GM23248 (cell line): ENCODE measurements at regions not wholly inside any gene's neighbourhood (a gene's known extent, or its start where the extent isn't known, plus 50 kb on each side); places are given as distances from the start of the nearest gene placed in this dataset.

Source experiments
- DNase-seq: peaks from one replicate; pipeline ENCODE4 v3.0.0-alpha.2; 2015
- H2AFZ ChIP-seq: fragments of 200-600 bp; sonication (generic); 2 replicates; pipeline ENCODE4 v1.6.1; 2016; ENCODE audit warnings: antibody characterized with exemption
- H3F3A ChIP-seq: fragments of 200-600 bp; sonication (generic); 2 replicates; pipeline ENCODE4 v1.6.1; 2016; ENCODE audit warnings: mild to moderate bottlenecking, antibody characterized with exemption, mixed run types; ENCODE audit not compliant: insufficient read depth
- H3K27ac ChIP-seq: fragments of 200-600 bp; sonication (generic); 2 replicates; pipeline ENCODE4 v1.5.1; 2016; ENCODE audit warnings: mild to moderate bottlenecking
- H3K27me3 ChIP-seq: fragments of 200-600 bp; sonication (generic); replicated peaks from 2 replicates; pipeline ENCODE4 v1.6.1; 2016; ENCODE audit warnings: mild to moderate bottlenecking; ENCODE audit not compliant: insufficient read depth
- H3K36me3 ChIP-seq: fragments of 200-600 bp; sonication (generic); 2 replicates; pipeline ENCODE4 v1.6.1; 2016; ENCODE audit warnings: low read depth, mild to moderate bottlenecking
- H3K4me1 ChIP-seq: fragments of 200-600 bp; sonication (generic); 2 replicates; pipeline ENCODE4 v1.6.1; 2016; ENCODE audit warnings: mild to moderate bottlenecking; ENCODE audit not compliant: insufficient read depth
- H3K4me2 ChIP-seq: fragments of 200-600 bp; sonication (generic); one replicate; pipeline ENCODE4 v1.6.1; 2016; ENCODE audit warnings: mild to moderate bottlenecking; ENCODE audit not compliant: unreplicated experiment
- H3K4me3 ChIP-seq: fragments of 200-600 bp; sonication (generic); 2 replicates; pipeline ENCODE4 v1.5.1; 2016; ENCODE audit warnings: mild to moderate bottlenecking
- H3K79me2 ChIP-seq: fragments of 200-600 bp; sonication (generic); 2 replicates; pipeline ENCODE4 v1.6.1; 2016; ENCODE audit warnings: mild to moderate bottlenecking; ENCODE audit not compliant: insufficient read depth
- H3K9ac ChIP-seq: fragments of 200-600 bp; sonication (generic); 2 replicates; pipeline ENCODE4 v1.6.1; 2016; ENCODE audit warnings: mild to moderate bottlenecking
- H3K9me2 ChIP-seq: fragments of 200-600 bp; sonication (generic); 2 replicates; pipeline ENCODE4 v1.6.1; 2016; ENCODE audit warnings: mixed run types, mild to moderate bottlenecking, moderate library complexity; ENCODE audit not compliant: insufficient read depth
- H3K9me3 ChIP-seq: fragments of 200-600 bp; sonication (generic); one replicate; pipeline ENCODE4 v1.6.1; 2017; ENCODE audit warnings: low read depth
- H4K20me1 ChIP-seq: fragments of 200-600 bp; sonication (generic); 2 replicates; pipeline ENCODE4 v1.6.0; 2016; ENCODE audit not compliant: insufficient read depth
- EZH2 ChIP-seq: fragments of 200-600 bp; sonication (generic); IDR thresholded peaks from 2 replicates; pipeline ENCODE4 v1.6.1; 2018; ENCODE audit warnings: antibody characterized with exemption, mild to moderate bottlenecking; ENCODE audit not compliant: insufficient read depth, poor library complexity, severe bottlenecking
- EZH2phosphoT487 ChIP-seq: fragments of 200-600 bp; sonication (generic); IDR thresholded peaks from 2 replicates; pipeline ENCODE4 v1.6.1; 2018; ENCODE audit warnings: antibody characterized with exemption, moderate library complexity, mild to moderate bottlenecking, low read depth; ENCODE audit not compliant: insufficient read depth
- WGBS, 2 experiments: methylation state at CpG; one replicate each; pipeline ENCODE4 v1.1.6; 2015 to 2017; ENCODE audit warnings: low lambda C conversion rate in 2 of 2, low coverage in 1 of 2; ENCODE audit errors: missing lambda C conversion rate in 2 of 2; 5-methylcytosine and 5-hydroxymethylcytosine counted together
- in situ Hi-C: fragments of 300-500 bp; cut with MboI; formaldehyde crosslinking; loops from 2 replicates; pipeline ENCODE4 v1.15.0; 2020

DNA sequence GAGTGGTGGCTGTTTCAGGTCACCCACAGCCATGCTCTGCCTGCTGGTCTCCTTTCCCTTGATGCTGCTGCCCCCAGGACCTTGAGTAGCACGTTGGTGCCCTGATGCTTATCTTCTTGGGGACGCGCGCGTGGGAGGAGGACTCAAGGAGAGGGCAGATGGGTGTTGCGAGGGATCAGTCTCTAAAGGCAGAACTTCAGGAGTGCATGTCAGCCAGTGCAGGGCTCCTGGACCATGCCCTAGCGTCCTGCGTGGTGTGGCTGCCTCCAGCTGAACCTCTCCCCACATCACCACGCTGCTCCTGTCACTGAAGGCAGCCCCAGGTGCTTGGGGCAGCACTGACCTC, 62.5 kb upstream of the GLI2 start:
- peaks cover 10% of the 10 kb centered on the region for H3F3A ChIP-seq
- H2AFZ ChIP-seq = no peak overlapping the region
- no peak overlapping the region for H3K9ac ChIP-seq
- H3K27me3 ChIP-seq = no peaks in the 10 kb centered on the region
- H3K79me2 ChIP-seq = no peaks in the 10 kb centered on the region
- H3K9me3 ChIP-seq = no peaks in the 10 kb centered on the region
- no peak overlapping the region for H3K4me3 ChIP-seq
- 83 to 84% methylated on average over 9 of the region's 9 CpGs for WGBS, 2 experiments
- no peaks in the 10 kb centered on the region for H4K20me1 ChIP-seq
- H3K4me1 ChIP-seq = peaks cover 7% of the 10 kb centered on the region
- H3K4me2 ChIP-seq = no peak overlapping the region
- no peaks in the 10 kb centered on the region for H3K36me3 ChIP-seq
- no peak for DNase-seq
- H3K27ac ChIP-seq = no peak overlapping the region
- no peaks in the 10 kb centered on the region for H3K9me2 ChIP-seq
- TF ChIP-seq EZH2 = no peak
- no peak for TF ChIP-seq EZH2phosphoT487
- in situ Hi-C loops = no loop called here

GRCh38 chr2:120673571-120674061, 62.1 kb upstream of the GLI2 start:
- 87 to 90% methylated on average over 12 to 13 of the region's 13 CpGs for WGBS, 2 experiments
- Histone ChIP-seq H4K20me1 (no peaks in the 10 kb centered on the region), H3K79me2 (no peaks in the 10 kb centered on the region), H3K27ac (no peak overlapping the region), H3K9me3 (no peaks in the 10 kb centered on the region), H2AFZ (no peak overlapping the region), H3K36me3 (no peaks in the 10 kb centered on the region), H3K9me2 (no peaks in the 10 kb centered on the region), H3K4me3 (no peak overlapping the region), H3K27me3 (no peaks in the 10 kb centered on the region), H3F3A (peaks cover 13% of the 10 kb centered on the region), H3K4me1 (peaks cover 7% of the 10 kb centered on the region), H3K9ac (no peak overlapping the region), H3K4me2 (no peak overlapping the region)
- TF ChIP-seq EZH2phosphoT487 (no peak), EZH2 (no peak)
- in situ Hi-C loops = no loop called here
- no peak for DNase-seq

GRCh38 chr2:120674246-120675170, 61.2 kb upstream of the GLI2 start:
- Histone ChIP-seq H3K4me2 (no peak overlapping the region), H3K79me2 (no peaks in the 10 kb centered on the region), H3K27ac (no peak overlapping the region), H3K36me3 (no peaks in the 10 kb centered on the region), H3K4me1 (peaks cover 7% of the 10 kb centered on the region), H3F3A (peaks cover 13% of the 10 kb centered on the region), H3K9me3 (no peaks in the 10 kb centered on the region), H3K9ac (no peak overlapping the region), H2AFZ (no peak overlapping the region), H3K27me3 (no peaks in the 10 kb centered on the region), H3K4me3 (no peak overlapping the region), H4K20me1 (no peaks in the 10 kb centered on the region), H3K9me2 (no peaks in the 10 kb centered on the region)
- no peak for TF ChIP-seq EZH2
- TF ChIP-seq EZH2phosphoT487 = no peak
- 74% methylated on average over 21 of the region's 21 CpGs for WGBS, 2 experiments
- no peak for DNase-seq
- in situ Hi-C loops = loop anchor here (5.0 to 25.0 kb wide), 2 partner anchors 332 to 688 kb away; no protein-coding TSS in a partner anchor

- no peaks in the 10 kb centered on the region for H4K20me1 ChIP-seq
- no peaks in the 10 kb centered on the region for H3K36me3 ChIP-seq
- peaks cover 13% of the 10 kb centered on the region for H3F3A ChIP-seq
- H3K4me2 ChIP-seq = no peak overlapping the region
- no peaks in the 10 kb centered on the region for H3K27me3 ChIP-seq
- H3K27ac ChIP-seq = no peak overlapping the region
- TF ChIP-seq EZH2 = no peak
- H3K4me1 ChIP-seq = peaks cover 7% of the 10 kb centered on the region
- peak; percentile 77 for DNase-seq
- H2AFZ ChIP-seq = no peak overlapping the region
- no peak overlapping the region for H3K9ac ChIP-seq
- H3K9me3 ChIP-seq = no peaks in the 10 kb centered on the region
- no peaks in the 10 kb centered on the region for H3K9me2 ChIP-seq
- in situ Hi-C loops = loop anchor here (5.0 to 25.0 kb wide), 2 partner anchors 333 to 687 kb away; no protein-coding TSS in a partner anchor
- H3K4me3 ChIP-seq = no peak overlapping the region
- WGBS, 2 experiments = 33 to 43% methylated on average over 21 to 26 of the region's 26 CpGs
- no peaks in the 10 kb centered on the region for H3K79me2 ChIP-seq
Observed at GRCh38 chr2:120675460-120676130, 60.1 kb upstream of the GLI2 start.
